ENCODE measurements at regions not wholly inside any gene's neighbourhood (a gene's known extent, or its start where the extent isn't known, plus 50 kb on each side); places are given as distances from the start of the nearest gene placed in this dataset.

GRCh38 chr18:78586586-78586985, 393.0 kb upstream of the SALL3 start:
- no peak for TF ChIP-seq CTCF (conservative IDR thresholded peaks at IDR 0.05; ENCODE audit: low read depth, low read length)
- TF ChIP-seq EZH2 (IDR thresholded peaks at IDR 0.05; ENCODE audit: borderline replicate concordance, low read depth, low read length, poor library complexity, severe bottlenecking), result no peak
